Activated CD8-positive, alpha-beta T cell treated with anti-CD3 and anti-CD28 coated beads for 36 hours (primary cell): ENCODE measurements at regions not wholly inside any gene's neighbourhood (a gene's known extent, or its start where the extent isn't known, plus 50 kb on each side); places are given as distances from the start of the nearest gene placed in this dataset.
"Not testable (repeated sequence)": the region's sequence is repeated elsewhere in the genome, so short reads cannot be mapped to it uniquely, and the experiment has no call there.

Experiments
- ATAC-seq: fragments of 200-7000 bp; cut with Tn5 transposase; one replicate; pipeline ENCODE4 v1.10.0; 2021; ENCODE audit warnings: mild to moderate bottlenecking, moderate library complexity
- CTCF ChIA-PET: fragments of 350-600 bp; sonication (Branson Sonifier 250); formaldehyde crosslinking; loops from one replicate; lab custom pipeline; 2021; ENCODE audit warnings: antibody characterized with exemption; lab: Charles Lee
- POLR2A ChIA-PET: fragments of 350-600 bp; sonication (Branson Sonifier 250); formaldehyde crosslinking; loops from one replicate; lab custom pipeline; 2021; ENCODE audit warnings: antibody characterized with exemption; lab: Charles Lee
- DNase-seq: peaks from one replicate; pipeline ENCODE4 v3.0.0-alpha.2; 2020
- H3K27ac Mint-ChIP-seq: one replicate; pipeline ENCODE4 v1.8.0; 2021; ENCODE audit warnings: mild to moderate bottlenecking, mixed read lengths
- H3K27me3 Mint-ChIP-seq: one replicate; pipeline ENCODE4 v1.8.0; 2021; ENCODE audit warnings: mixed read lengths
- H3K36me3 Mint-ChIP-seq: one replicate; pipeline ENCODE4 v1.8.0; 2021; ENCODE audit warnings: low read depth, mixed read lengths
- H3K4me1 Mint-ChIP-seq: one replicate; pipeline ENCODE4 v1.8.0; 2021; ENCODE audit warnings: low read depth, mixed read lengths
- H3K4me3 Mint-ChIP-seq: one replicate; pipeline ENCODE4 v1.8.0; 2021; ENCODE audit warnings: mild to moderate bottlenecking, moderate library complexity, mixed read lengths
- H3K9me3 Mint-ChIP-seq: one replicate; pipeline ENCODE4 v1.8.0; 2021; ENCODE audit warnings: mixed read lengths
- CTCF ChIP-seq: fragments of 200-600 bp; IDR thresholded peaks from one replicate; pipeline ENCODE4 v1.8.0; 2022; ENCODE audit warnings: antibody characterized with exemption, mild to moderate bottlenecking
- intact Hi-C: fragments of 100-400 bp; cut with micrococcal nuclease; formaldehyde crosslinking; loops from one replicate; pipeline ENCODE4 v1.10.0; 2022

DNA sequence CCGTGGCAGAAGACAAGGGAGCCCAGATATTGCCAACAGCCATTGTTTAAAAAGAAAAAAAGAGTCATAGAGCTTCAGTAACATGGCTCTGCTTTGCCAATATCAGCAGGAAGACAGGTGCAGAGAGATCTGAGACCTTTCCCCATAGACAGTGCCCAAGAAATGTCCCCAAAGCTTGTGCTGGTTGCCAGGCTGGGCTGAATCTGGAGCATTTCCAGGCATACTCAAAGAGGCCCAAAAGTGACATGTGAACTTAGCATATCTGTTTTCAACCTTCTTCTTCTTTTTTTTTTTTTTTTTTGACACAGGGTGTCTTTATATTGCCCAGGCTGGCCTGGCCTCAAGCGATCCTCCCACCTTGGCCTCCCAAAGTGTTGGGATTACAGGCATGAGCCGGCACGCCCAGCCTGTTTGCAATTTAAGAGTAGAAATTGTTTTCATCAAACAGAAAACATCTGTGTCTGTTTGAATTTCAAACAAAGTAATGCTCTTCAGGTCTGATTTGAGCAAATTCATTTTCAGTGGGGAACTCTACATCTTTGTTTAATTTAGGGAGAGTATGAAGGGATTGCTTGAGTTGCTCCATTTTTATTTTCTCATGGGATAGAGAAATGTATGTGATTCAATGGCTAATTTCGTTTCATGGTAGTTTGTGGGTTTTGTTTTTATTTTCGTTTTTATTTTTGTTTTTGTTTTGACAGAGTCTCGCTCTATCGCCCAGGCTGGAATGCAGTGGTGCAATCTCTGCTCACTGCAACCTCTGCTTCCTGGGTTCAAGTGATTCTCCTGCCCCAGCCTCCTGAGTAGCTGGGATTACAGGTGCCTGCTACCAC, 56.6 kb upstream of the RBM47 start:
- intact Hi-C loops, result no loop called here
- ChIA-PET POLR2A (interaction anchor here (0.8 to 1.6 kb wide), 2 partner anchors 11 to 90 kb away, joined by 3 read pairs; no protein-coding TSS in a partner anchor), CTCF (no interaction called here)
- H3K9me3 Mint-ChIP-seq, result no peaks in the 10 kb centered on the region
- H3K27ac Mint-ChIP-seq, result no peak overlapping the region
- DNase-seq, result no peak
- H3K4me1 Mint-ChIP-seq, result peaks cover 15% of the 10 kb centered on the region
- ATAC-seq, result no peak
- H3K4me3 Mint-ChIP-seq, result no peak overlapping the region
- peaks cover 10% of the 10 kb centered on the region for H3K27me3 Mint-ChIP-seq
- H3K36me3 Mint-ChIP-seq, result no peaks in the 10 kb centered on the region
- no peak for TF ChIP-seq CTCF

- ChIA-PET POLR2A (interaction anchor here (0.7 to 1.2 kb wide), 3 partner anchors 14 to 31 kb away, joined by 3 to 4 read pairs (median 4); no protein-coding TSS in a partner anchor), CTCF (interaction anchor here (1.0 kb wide), 1 partner anchor 11 kb away, joined by 3 read pairs; no protein-coding TSS in a partner anchor)
- H3K27ac Mint-ChIP-seq, result peak overlapping the region; percentile 81
- H3K9me3 Mint-ChIP-seq, result no peaks in the 10 kb centered on the region
- ATAC-seq (peak; percentile 31), DNase-seq (no peak)
- H3K4me1 Mint-ChIP-seq, result peaks cover 12% of the 10 kb centered on the region
- no peak for TF ChIP-seq CTCF
- intact Hi-C loops, result no loop called here
- peaks cover 15% of the 10 kb centered on the region for H3K27me3 Mint-ChIP-seq
- no peak overlapping the region for H3K4me3 Mint-ChIP-seq
- H3K36me3 Mint-ChIP-seq, result no peaks in the 10 kb centered on the region
Measured at GRCh38 chr4:40687676-40688389, 58.2 kb upstream of the RBM47 start.

GRCh38 chr4:40688446-40689095, 58.9 kb upstream of the RBM47 start:
- POLR2A ChIA-PET, result interaction anchor here (0.7 to 1.2 kb wide), 4 partner anchors 12 to 32 kb away, joined by 3 to 4 read pairs (median 4); no protein-coding TSS in a partner anchor
- Mint-ChIP-seq H3K36me3 (no peaks in the 10 kb centered on the region), H3K27me3 (peaks cover 15% of the 10 kb centered on the region), H3K4me3 (no peak overlapping the region), H3K27ac (peak overlapping the region; percentile 81), H3K4me1 (peaks cover 12% of the 10 kb centered on the region), H3K9me3 (no peaks in the 10 kb centered on the region)
- intact Hi-C loops, result no loop called here
- DNase-seq (peak; percentile 41), ATAC-seq (peak; percentile 93)
- CTCF ChIA-PET, result interaction anchor here (1.0 kb wide), 1 partner anchor 12 kb away, joined by 3 read pairs; no protein-coding TSS in a partner anchor
- no peak for TF ChIP-seq CTCF

DNA sequence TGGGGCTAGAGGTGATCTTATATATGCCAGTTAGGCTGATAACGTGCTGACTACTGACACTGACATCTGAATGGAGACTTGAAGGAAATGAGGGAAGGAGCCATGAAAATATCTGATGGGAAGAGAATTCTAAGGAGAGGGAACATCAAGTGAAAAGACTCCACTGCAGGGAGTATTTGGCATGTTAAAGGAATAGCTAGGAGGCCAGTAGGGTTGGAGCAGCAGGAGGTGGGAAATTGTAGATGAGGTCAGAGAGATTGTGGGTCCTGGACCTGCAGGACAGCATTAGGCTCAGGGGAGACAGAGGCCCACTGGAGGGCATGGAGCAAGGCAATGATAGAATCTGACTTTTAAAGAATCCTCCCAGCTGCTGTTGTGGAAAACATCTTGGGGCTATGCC, 55.8 kb upstream of the NSUN7 start:
- H3K9me3 Mint-ChIP-seq, result no peaks in the 10 kb centered on the region
- H3K4me1 Mint-ChIP-seq, result peaks cover 2% of the 10 kb centered on the region
- no peaks in the 10 kb centered on the region for H3K36me3 Mint-ChIP-seq
- CTCF ChIA-PET, result no interaction called here
- intact Hi-C loops, result no loop called here
- no peak overlapping the region for H3K27ac Mint-ChIP-seq
- POLR2A ChIA-PET, result no interaction called here
- peaks cover 16% of the 10 kb centered on the region for H3K27me3 Mint-ChIP-seq
- no peak overlapping the region for H3K4me3 Mint-ChIP-seq
- DNase-seq (no peak), ATAC-seq (no peak)
- no peak for TF ChIP-seq CTCF

GRCh38 chr4:40697476-40697875, 52.3 kb upstream of the NSUN7 start:
- H3K27ac Mint-ChIP-seq, H3K27me3 Mint-ChIP-seq, intact Hi-C loops, POLR2A ChIA-PET, H3K9me3 Mint-ChIP-seq, H3K4me3 Mint-ChIP-seq, ATAC-seq, H3K36me3 Mint-ChIP-seq, DNase-seq, CTCF ChIA-PET: not testable (repeated sequence)
- peaks cover 19% of the 10 kb centered on the region for H3K4me1 Mint-ChIP-seq
